Stimulated activated CD8-positive, alpha-beta memory T cell treated with anti-CD3 and anti-CD28 coated beads, Interleukin-12 subunit alpha, Interleukin-12 subunit beta, amount 100 ng/mL, for 1 hour (primary cell): ENCODE measurements at regions not wholly inside any gene's neighbourhood (a gene's known extent, or its start where the extent isn't known, plus 50 kb on each side); places are given as distances from the start of the nearest gene placed in this dataset.
A peak's percentile ranks its signal among the peaks of the same experiment; 100 is the strongest.
"Not testable (repeated sequence)": the region's sequence is repeated elsewhere in the genome, so short reads cannot be mapped to it uniquely, and the experiment has no call there.

ENCODE experiments used
- DNase-seq: peaks from one replicate; pipeline ENCODE4 v3.0.0-alpha.2; 2020; ENCODE audit warnings: low read depth

GRCh38 chr1:9441451-9442133 is 97.7 kb upstream of the SLC25A33 start:
- DNase-seq = no peak

DNA sequence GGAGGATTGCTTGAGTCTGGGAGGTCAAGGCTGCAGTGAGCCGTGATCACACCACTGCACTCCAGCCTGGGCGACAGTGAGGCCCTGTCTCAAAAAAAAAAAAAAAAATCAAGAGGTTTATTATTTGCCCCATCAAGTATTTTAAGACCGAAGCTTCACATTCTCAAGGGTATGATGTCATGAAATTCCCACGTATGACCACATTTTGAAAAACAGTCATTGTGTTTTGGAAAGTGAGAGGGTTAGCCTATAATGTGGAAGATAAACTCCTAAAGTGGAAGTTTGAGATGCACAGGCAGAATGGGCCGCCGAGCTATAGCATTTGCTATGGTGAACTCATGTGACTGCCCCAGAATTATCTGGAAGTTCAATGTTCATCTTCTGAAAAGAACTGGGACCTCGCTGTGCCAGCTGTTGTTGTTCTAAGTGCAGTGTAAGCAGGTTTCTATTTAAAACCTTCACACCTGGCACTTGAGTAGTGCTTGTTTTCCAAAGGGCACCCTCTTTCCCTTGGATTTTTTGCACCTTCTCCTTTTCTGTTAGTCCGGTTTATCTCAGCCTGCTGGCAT is 96.9 kb upstream of the SLC25A33 start:
- no peak for DNase-seq

DNA sequence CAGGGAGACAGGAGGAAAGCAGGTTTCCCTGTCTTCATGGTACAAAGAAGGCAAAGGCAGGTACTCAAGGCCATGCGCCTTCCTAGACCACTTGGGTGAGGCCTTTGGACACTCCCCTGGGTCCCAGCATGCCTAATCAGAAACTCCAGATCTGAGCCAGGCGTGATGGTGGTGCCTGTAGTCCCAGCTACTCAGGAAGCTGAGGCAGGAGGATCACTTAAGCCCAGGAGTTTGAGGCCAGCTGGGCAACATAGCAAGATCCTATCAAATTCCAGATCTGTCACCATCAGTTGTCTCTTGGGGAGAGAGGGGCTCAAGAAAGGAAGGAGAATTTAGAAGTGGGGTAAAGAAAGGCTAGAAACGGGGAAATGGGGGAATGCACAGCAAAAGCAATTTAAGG is 96.3 kb upstream of the SLC25A33 start:
- DNase-seq = no peak

- no peak for DNase-seq
Measured at GRCh38 chr1:9443913-9444445, 95.3 kb upstream of the SLC25A33 start.

- DNase-seq = no peak
Measured at GRCh38 chr1:9444532-9444931, 94.7 kb upstream of the SLC25A33 start.

DNA sequence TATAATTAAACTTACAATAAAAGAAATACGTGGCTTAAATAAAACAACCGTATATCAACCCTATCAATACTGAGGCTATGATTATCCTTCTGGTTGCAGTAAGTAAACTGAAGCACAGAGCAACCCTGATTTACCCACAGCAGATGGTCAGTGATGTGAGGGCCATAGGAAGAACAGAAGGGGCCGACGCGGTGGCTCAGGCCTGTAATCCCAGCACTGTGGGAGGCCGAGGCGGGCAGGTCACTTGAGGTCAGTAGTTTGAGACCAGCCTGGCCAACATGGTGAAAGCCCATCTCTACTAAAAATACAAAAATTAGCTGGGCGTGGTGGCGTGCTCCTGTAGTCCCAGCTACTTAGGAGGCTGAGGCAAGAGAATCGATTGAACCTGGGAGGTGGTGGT is 94.2 kb upstream of the SLC25A33 start:
- DNase-seq = not testable (repeated sequence)

DNA sequence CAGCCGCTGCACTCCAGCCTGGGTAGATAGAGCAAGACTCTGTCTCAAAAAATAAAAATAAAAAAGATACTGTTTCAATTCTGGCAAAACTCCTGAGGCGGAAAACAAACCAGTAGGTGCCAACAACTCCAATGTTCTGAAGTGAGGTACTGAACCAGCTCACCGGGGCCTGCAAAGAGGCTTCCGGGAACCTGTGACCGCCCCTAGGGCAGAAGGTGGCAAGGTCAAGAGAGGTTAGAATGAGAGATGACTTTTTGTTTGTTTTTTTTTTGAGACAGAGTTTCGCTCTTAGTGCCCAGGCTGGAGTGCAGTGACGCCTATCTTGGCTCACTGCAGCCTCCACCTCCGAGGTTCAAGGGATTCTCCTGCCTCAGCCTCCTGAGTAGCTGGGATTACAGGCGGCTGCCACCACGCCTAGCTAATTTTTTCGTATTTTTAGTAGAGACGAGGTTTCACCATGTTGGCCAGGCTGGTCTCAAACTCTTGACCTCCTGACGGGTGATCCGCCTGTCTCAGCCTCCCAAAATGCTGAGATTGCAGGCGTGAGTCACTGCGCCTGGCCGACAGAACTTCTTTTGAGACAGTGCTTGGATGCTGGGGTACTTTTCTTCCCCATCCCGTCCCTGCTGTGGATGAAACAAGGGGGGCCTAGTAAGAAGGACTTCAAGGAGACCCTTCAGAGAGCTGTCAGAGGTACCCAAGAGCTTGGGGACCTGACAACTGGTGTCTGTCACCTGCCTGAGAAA is 91.9 kb upstream of the SLC25A33 start:
- no peak for DNase-seq

GRCh38 chr1:9448132-9449109 is 90.8 kb upstream of the SLC25A33 start:
- DNase-seq = no peak

DNA sequence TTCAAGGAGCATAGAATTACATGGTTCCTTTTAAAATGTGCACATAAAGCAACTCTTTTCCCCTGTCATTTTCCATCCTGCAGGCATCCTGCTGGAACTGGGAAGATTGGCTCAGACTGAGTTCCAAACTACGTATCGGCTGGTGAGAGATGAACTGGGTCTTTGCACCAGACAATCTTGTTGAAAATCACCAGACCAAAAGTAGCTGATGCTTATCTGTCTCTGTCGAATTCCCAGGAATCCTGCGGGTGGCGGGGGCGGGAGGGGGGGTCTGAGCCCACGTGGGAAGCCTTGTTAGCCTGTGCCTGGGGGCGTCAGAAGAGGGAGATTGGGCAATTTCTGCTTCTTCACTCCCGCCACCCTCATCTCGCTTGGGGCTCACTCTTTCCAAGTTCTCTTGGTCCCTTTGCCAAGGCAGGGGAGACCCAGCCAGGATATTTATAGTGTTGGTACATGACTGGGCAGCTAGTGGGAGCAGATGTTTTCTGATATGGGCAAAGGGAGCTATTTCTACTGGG is 90.1 kb upstream of the SLC25A33 start:
- DNase-seq = no peak

DNA sequence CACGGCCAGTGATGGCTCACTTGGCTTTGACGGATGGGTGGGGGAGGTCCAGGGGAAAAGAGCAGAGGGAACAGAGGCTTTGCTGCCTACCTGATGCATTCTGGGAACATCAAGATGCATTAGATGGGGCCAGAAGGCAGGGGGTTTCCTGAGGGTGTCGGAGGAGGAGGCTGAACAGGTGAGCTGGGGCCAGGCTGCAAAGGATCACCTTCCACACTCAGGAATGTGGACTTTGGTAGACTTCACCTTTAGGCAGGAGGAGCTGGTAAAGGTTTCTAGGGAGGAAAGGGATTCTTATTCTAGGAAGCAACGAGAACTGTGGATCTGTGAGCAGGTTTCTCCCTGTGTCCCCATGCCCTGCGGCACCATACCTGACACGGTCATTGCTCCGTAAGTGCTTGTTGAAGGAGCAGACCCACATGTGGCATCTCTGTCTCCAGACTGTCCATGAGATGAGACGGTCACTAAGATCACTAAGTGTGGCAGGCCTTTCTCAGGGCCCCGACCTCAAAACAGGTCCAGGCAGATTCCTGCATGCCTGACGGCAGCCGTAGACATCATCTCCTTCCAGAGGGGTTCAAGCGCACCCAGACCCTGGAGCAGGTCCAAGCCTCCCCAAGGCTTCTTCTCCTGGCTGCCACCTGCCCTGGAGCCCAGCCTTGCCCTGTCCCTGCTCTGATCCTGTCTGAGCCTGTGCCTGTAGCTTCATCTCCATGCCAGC is 89.1 kb upstream of the SLC25A33 start:
- no peak for DNase-seq

DNA sequence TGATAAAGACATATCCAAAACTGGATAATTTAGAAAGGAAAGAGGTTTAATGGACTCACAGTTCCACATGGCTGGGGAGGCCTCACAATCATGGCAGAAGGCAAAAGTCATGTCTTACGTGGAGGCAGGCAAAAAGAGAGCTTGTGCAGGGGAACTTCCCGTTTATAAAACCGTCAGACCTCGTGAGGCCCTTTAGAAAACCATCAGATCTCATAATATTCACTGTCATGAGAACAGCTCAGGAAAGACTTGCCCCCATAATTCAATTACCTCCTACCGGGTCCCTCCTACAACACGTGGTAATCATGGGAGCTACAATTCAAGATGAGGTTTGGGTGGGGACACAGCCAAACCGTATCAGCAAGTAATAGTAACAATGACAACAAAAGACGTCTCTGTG is 88.2 kb upstream of the SLC25A33 start:
- no peak for DNase-seq

DNA sequence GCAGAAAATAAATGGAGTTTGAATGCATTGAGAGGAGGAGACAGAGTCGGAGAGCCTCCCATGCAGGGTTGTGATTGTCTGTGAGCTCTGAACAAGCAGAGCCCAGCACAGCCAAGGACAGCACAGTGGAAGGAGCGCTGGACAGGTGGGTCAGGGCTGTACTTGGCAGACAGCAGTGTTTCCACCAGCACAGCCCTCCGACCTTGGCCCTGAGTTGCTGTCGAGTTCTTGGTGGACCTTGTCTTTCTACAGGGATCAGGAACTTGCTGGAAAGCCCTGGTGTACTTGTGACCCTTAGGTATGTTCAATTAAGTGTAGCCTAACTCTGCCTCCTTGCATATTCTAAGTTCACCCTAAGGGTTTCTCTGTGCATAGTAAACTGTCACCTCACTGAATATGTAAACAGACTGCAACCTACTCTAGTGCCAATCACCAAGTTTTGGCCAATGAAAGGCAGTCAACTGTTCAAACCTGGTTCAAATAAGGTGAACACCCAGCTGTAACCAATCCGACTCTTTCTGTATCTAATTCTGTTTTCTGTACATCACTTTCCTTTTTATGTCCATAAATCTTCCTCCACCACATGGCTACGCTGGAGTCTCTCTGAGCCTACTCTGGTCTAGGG is 86.6 kb upstream of the SLC25A33 start:
- no peak for DNase-seq

DNA sequence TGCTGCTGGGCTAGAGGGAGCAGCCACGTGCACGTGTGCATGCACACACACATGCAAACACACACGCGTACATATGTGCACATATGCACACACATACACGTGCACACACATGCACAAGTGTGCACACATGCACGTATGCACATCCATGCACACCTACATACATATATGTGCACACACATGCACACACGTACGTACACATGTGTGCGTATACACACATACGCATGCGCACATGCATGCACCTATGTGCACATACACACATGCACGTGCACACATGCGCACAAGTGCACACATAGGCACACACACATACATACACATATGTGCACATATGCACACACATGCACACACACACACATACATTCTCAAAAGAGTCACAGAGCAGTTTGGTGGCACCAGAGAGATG is 85.9 kb upstream of the SLC25A33 start:
- DNase-seq = no peak

DNA sequence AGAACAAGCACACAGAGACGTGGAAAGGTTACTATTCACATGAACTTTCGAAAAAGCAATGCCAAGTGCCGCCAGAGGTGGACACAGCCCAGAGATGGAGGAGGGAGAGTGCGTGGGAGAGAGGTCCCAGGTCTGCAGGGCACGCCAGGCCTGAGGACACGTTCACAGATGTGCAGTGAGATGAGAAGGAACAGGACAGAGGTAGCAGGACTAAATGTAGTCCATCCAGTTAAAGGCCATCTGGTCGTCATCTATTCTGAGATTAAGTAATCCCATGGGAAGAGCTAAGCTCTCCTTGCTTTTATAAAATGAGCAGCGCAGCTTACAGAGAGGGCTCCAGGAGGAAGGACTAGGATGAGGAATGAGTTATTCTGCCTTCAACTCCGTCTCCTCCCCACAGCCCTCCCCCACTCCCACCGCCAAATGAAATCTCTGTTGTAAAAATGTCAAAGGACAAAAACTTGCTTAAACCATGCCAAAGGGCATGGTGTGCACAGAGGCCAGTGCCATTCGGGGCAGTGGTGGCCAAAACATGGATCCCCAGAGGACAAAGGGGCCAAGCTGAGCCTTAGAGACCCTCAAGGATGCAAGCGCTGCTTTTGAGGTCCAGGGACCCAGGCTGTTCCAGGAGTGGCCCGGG is 85.4 kb upstream of the SLC25A33 start:
- DNase-seq = no peak

DNA sequence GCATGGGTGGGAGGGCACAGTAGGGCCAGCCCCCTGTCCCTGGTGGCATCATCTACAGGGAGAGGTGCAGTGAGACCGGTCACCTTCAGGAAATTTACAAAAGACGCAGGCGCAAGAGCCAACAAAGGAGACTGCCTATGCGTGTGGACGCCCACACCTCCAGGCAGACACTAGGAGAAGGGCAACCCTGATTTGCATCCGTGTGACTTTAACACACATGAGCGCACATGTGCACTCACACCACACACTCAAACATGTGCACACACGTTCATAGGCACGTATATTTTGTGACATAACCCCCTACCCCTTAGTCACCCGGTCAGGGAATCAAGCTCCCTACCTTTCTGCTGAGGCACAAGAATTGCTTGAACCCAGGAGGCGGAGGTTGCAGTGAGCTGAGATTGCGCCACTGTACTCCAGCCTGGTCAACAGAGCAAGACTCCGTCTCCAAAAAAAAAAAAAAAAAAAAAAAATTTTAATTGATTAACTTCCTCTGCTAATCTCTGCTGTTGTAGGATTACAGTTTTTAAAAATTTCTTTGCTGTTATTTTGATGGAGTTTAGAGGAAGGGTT is 84.7 kb upstream of the SLC25A33 start:
- no peak for DNase-seq

- peak; percentile 49 for DNase-seq
Measured at GRCh38 chr1:9455487-9456234, 83.6 kb upstream of the SLC25A33 start.

DNA sequence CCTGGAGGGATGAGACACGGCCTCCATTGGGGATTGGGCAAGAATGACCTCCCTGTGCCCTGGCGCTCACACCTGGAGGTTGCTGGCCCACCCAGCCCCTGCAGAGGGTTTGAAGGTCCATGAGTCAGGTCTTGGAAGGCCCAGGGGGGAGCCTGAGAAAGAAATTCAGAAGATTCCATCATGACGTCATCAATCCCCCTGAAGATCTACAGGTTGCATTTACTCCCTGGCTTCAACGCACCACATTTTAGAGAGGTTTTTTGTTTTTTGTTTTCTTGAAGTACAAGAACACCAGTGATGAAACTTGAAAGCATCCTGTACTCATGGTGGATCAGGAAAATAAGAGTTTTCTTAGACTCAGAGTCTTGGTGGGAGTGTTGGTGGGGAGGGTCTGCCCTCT is 82.4 kb upstream of the SLC25A33 start:
- no peak for DNase-seq

GRCh38 chr1:9459816-9460407 is 79.4 kb upstream of the SLC25A33 start:
- no peak for DNase-seq

- DNase-seq = no peak
Measured at GRCh38 chr1:9465640-9466039, 73.6 kb upstream of the SLC25A33 start.
